ENCODE measurements at regions not wholly inside any gene's neighbourhood (a gene's known extent, or its start where the extent isn't known, plus 50 kb on each side); places are given as distances from the start of the nearest gene placed in this dataset.

DNA sequence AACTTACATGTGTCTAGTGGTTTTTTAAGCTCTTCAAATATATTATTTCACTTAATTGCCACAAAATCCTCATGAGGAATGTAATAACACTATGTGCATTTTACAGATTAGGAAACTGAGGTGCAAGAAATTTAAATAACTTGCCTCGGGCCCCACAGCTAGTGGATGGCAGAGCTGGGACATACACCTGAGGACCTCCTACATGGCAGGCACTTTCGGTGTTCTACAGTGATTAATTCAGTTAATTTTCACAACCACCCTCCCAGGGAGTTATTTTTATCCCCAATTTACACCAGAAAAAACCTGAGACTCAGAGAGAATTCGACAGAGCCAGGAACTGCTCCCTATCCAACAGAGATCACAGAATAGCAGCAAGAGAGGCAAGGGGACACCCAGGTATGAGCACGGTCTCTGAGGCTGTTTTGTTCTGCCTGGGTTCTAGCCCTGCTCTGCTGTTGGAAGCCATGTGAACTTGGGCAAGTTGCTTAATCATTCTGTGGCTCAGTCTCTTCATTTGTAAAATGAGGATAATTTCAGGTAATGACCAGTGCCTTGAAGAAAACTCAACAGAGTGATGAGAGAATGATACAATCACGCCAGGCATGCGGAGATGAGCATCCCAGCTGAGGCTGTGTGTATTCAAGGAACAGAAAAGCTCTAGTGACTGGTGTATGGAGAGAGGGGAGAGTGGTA is 82.3 kb downstream of the MYCN start:
- DNase-seq (ENCODE audit: low read depth, low spot score), result no peak

DNA sequence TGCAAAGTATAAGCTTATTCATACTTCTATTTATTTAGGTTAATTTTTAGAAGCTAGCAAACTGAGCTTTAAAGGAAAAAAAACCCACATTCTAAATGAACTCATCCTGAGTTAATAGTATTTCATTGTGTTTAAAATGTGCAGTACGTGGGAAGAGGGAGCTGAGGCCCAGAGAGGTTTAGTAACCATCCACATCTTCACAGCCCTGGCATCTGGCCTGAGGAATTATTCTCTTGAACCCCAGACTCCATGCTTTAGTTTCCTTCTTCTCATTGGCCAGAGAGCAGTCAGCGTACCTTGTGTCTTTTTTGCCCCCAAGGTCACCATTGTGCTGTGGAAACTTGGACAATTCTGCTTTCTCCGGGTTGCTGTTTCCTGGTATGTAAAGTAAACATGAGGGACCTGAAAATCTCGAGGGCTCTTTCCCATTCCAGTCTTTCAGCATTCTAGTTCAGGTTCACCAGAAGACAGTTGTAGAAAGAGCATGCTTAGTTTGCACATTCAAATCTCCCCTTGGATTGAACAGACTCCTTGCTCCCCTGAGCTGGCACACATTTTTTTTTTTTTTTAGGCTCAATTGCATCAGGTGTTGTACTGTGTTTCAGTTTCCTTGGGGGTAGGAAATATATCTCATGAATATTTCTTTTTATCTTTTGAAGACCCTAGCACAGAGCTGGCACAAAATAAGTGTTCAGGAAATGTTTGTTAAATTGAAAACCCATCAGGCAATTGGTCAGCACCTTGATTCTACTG is 81.4 kb downstream of the MYCN start:
- no peak for DNase-seq (ENCODE audit: low read depth, low spot score)

DNA sequence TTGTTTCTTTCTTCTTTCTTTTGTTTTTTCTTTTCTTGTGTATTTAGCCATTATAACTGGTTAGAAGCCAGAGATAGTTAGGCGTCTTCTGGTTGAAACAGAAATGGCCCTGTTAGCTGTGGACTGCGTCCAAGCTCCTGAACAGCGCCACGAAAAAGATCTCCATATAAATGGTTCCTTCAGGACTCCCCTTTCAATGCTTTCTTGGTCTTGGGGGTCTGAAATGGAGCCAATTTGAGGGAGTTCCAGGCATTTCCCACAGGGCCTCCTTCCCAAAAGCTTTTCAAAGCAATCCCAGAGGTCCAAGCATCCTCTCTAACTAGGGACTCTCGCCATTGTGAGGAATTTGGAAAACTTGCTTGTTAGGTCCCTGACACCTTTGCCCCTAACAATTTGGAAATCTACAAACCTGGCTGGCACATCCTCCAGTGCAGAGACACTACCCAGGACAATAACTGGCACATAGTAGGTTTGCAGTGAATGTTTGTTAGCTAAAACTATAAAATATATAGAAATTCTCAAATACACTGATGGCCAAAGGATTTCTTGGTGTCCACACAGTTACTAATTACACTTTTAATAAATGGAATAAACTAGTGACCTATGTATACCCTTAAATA is 80.1 kb downstream of the MYCN start:
- DNase-seq (ENCODE audit: low read depth, low spot score), result no peak

DNA sequence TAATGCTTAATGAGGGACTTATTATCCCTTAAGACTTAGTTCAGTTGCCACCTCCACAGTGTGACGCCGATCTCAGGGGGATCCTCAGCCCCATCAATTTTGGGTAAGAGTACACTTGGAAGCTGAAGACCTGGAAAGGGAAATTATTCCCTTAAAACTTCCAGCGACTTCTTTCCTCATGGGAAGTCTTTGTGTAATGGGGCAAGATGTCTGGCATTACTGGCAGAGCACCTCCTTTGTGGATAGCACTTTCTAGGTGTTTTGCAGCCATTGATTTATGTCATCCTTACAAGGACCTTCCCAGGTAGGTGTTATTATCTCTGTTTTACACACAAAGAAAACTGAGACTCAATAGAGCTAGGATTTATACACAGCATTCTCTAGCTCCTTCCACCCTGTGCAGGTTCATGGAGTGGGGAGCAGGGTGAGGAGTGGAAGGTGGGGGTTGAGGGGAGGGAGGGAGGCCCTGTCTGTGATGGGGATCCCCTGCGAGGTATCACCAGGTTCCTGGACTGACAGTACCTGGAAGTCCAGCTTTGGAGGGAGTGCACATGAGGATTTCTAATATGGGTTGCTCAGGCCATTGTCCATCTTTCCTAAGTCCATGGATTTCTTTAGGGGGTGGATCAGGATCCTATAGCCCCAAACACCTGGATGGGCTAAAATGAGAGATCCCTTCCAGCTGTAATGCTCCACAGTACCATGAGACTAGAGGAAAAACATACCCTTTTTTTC is 79.4 kb downstream of the MYCN start:
- DNase-seq (ENCODE audit: low read depth, low spot score), result no peak

DNA sequence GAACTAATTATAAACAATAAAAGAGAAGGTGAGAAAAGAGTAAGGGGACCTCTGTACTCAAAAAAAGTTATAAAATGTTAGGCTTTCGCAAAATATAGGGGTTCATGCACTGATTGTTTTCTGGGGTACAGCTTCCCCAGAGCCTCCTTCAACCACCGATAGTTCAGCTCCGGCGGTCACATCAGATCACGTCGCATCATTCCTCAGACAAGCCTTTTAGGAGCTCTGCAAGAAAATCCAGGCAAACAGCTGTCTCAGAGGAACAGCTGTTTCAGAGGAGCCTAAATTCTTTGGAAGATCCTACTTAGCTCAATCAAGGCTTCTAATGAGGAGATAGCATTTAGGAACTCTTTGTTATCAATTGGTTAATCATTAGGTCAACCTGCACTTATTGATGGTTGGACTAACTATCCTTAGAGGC is 78.7 kb downstream of the MYCN start:
- no peak for DNase-seq (ENCODE audit: low read depth, low spot score)

DNA sequence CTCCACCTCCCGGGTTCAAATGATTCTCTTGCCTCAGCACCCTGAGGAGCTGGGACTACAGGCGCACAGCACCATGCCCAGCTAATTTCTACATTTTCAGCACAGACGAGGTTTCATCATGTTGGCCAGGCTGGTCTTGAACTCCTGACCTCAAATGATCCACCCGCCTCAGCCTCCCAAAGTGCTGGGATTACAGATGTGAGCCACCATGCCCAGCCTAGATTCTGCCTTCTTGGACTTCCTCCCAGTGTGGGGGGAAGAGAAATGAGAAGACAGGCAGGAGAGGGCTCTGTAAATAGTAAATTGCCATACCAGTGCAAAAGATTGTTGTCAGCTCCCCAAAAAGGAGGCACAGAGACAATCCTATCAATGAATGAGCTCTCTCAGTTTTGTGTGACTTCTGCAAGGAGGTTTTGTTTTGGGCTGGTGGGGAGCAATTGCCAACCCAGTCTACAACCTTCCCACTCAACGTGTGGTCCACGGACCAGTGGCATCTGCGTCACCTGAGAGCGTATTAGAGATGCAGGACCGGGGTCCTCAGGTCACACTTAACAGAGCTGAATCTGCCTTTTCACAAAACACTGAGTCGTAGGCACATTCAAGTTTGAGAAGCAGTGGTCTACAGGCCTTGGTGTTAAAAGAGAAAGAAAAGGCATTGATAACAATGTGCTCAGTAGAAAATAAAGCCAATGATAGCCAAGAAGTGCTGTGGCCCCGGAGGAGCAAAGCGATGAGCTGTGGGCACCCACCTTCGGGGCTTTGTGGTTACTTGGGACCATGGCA is 78.1 kb downstream of the MYCN start:
- no peak for DNase-seq (ENCODE audit: low read depth, low spot score)

DNA sequence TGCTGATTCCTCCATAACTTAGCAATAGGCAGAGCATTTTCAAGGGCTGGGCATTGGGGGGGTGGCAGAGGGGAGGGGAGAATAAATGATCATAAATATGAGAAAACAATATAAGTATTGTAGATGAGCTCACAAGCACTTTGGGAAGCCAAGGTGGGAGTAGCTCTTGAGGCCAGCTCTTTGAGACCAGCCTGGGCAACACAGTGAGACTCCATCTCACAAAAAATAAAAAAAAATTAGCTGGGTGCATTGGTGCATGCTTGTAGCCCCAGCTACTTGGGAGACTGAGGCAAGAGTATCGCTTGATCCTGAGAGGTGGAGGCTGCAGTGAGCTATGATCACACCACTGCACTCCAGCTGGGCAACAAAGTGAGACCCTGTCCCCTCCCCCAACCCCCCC is 75.9 kb downstream of the MYCN start:
- DNase-seq (ENCODE audit: low read depth, low spot score), result no peak

DNA sequence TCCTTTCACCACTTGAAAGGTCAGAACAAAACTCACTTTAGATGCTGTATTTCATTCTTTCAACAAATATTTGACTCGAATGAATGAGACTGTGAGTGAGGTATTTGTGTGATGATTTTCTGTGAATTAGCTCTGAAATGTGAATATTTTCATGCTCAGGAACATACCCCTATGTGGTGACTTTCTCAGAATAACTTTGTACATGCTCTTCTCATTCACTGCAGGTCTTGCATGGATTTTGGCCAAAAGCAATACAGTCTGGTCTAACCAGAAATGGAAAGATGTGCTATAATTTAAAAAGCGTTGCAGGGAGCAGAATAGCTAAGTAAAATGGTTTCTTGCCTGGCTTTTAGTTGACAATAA is 75.5 kb downstream of the MYCN start:
- no peak for DNase-seq (ENCODE audit: low read depth, low spot score)

DNA sequence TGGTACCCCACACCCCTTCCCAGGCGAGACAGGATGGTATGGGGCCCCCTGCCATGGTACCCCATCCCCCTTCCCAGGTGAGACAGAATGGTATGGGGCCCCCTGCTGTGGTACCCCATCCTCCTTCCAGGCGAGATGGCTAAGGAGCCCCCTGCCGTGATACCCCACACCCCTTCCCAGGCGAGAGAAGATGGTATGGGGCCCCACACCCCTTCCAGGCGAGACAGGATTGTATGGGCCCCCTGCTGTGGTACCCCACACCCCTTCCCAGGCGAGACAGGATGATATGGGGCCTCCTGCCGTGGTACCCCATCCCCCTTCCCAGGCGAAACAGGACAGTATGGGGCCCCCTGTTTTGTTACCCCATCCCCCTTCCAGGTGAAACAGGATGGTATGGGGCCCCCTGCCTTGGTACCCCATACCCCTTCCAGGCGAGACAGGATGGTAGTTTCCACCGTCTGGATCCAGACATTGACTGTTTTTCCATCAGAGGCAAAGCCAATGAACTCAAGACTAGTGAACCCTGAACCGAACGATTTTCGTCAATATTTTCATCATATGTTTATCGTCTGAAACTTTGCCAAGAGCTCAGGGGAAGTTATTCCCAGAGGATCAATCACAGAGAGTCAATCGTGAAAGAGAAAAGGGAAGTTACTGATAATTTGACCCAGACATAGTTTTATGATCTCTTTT is 75.0 kb downstream of the MYCN start:
- DNase-seq (ENCODE audit: low read depth, low spot score), result no peak

DNA sequence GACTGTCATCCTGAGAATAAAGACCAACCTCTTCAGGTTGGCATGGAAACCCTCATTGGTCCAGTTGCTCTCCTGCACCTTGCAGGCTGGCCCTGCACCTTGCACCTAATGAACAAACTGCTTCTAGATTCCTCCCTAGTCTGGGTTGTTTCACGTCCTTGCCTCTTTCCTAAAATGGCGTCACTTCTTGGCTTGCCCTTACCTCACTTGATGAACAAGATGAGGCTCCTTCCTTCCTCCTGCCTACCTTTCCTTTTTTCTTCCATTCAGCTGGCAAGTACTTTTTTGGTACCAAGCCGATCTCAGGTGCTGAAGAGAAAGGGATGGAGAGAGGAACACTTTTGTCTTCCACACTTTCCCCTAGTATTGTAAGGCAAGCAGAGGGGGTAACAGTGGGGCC is 74.5 kb downstream of the MYCN start:
- DNase-seq (ENCODE audit: low read depth, low spot score), result no peak

DNA sequence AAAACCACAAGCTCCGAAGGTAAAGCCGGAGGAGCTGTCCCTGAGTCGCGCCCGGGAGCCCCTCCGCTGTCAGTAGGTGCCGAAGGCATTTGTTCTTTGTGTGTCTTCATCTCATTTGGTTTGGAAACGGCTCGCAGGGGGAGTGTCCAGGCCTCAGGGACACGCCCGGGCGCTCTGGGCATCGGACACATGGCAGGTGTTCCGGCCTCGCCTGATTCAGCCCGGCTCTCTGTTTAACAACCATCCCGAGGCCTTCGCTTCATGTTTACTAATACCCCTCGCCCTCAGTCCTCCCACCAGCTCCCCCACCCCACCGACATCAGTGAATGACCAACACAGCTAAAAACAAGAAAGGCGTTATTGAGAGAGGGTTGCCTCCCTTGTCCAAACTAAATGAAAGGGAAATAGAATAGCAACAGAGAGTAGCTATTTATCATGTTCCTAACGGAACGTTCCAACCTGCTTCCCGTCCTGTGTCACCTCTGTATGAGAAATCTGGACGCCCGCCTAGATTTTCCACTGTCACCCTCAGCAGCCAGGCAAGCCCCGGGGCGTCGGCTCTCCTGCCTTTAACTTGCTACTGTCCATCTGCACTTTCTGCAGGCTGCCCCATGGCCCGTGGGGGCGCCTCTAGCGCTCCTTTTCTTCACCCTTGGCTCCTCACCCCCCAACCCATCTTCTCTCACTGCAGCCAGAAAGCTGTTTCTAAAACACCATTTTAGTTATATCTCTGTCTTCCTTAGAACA is 73.9 kb downstream of the MYCN start:
- no peak for DNase-seq (ENCODE audit: low read depth, low spot score)

DNA sequence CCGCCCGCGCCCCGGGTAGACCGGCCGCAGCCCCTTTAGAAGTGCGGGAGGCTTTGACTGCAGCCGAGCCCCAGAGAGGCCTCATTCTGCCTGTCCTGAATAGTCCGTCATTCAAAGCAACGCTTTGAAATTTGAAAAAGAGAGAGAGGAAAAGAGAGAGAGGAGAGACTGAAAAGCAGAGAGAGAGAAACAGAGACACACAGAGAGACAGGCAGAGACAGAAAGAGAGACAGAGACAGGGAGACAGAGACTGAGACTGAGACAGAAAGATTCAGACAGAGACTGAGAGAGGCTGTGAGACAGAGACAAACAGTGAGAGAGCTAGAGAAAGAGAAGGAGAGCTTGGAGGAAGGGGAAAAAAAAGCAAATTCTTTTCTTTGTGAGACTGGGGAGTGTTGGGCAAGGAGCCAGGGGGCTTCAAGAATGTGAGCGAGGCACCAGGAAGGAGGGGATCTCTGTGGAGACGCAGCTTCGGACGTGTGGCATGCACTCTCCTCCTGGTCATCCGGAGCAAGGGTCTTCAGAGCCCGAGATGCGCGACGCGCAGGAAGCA is 73.1 kb downstream of the MYCN start:
- no peak for DNase-seq (ENCODE audit: low read depth, low spot score)

DNA sequence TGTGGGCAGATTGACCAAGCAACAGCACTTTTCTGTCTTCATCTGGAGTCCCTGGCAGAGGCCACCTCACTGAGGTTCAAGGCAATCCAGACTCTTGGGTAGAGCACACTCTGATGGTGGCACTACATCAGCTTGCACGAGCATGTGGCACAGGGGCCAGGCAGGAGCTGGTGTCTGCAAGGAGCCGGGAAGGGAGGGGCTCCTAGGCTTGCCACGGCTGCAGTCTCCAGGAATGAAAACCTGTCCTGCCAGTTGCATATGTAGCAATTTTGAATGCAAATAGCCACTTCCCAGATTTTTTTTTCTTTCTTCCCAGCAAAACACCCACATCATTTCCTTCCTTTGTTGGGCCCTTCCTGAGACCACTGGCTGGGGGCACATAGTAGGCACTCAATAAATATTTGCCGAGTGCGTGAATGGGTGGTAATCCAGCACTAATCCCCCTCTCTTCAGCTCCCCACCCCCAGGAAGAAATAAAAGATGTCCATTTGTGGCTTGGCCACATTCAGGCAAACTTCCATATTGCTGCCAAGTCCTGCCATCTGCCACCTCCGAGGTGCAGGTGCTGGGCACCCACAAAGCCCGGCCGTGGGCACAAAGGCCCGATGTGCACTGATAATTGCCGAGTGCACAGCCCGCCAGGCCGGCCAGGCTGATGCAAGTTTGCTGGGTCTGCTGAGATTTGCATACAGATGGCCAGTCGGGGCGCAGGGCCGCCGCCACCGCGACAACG is 72.4 kb downstream of the MYCN start:
- no peak for DNase-seq (ENCODE audit: low read depth, low spot score)

DNA sequence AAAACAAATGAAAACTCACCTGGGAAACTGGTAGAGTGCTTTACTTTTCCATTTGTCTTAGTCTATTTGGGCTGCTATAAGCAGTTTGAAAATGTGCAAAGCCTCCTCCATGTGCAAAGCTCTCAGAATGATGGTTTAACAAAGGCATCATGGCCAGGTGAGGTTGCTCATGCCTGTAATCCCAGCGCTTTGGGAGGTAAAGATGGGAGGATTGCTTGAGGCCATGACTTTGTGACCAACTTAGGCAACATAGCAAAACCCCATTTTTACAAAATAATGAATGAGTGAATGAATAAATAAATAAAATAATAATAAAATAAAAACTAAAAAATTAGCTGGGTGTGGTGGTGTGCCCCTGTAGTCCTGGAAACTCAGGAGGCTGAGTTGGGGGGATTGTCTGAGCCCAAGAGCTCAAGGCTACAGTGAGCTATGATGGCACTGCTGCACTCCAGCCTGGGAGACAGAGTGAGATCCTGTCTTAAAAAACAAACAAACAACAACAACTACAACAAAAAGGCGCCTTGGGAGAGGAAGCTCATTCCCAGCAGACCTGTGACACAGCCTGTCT is 71.8 kb downstream of the MYCN start:
- DNase-seq (ENCODE audit: low read depth, low spot score), result no peak

DNA sequence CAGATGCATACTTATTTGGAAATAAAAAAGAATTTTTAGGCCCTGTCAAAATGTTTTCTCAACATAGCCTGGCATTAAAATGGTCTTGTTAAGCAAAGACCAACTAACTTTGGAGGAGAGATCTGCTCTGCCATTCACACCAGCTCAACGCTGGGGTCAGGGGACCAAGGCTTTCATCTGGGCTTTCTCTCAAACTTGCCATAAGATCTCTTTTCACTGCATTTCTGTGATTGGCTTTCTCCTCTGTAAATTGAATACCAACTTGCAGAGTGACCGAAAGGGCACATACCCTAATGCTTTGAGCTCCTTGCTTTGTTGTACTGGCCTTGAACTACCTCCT is 71.2 kb downstream of the MYCN start:
- DNase-seq (ENCODE audit: low read depth, low spot score), result no peak

DNA sequence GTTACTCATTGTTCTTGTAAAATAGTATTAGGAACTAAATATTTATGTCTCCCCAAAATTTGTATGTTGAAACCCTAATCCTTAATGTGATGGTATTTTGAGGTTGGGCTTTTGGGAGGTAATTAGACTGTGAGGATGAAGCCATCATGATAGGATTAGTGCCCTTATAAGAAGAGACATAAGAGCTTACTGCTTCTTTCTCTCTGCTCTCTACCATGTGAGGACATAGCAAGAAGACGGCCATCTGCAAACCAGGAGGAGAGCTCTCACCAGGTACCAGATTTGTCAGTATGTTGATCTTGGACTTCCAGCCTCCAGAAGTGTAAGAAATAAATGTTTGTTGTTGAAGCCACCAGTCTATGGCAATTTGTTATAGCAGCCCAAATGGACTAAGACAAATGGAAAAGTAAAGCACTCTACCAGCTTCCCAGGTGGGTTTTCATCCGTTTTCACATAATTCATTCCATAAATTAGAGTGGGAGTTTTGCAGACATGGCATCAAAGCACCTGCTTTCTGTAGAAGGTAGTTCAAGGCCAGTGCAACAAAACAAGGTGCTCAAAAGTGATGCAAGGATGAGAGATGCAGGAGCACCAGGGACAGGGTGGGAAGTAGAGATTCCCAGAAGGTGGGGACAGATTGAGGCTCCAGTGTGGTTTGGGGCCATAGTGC is 70.7 kb downstream of the MYCN start:
- no peak for DNase-seq (ENCODE audit: low read depth, low spot score)

DNA sequence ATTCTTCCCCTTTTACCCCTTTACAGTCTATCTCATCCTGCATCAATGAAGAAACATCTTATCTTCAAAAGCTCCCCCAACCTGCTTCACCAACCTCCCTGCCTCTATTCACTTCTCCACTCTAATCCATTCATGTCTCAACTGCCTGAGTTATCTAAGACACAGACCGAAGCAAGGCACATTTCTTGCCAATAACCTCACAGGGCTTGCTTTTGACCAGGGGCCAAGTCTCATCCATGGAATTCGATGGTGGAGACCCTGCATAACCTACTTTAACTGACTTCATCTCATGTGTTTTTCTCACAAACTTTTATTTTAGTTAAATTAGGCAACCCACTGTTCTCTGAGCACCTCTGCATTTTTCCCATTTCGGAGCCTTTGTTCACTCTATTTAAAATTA is 69.7 kb downstream of the MYCN start:
- DNase-seq (ENCODE audit: low read depth, low spot score), result no peak

DNA sequence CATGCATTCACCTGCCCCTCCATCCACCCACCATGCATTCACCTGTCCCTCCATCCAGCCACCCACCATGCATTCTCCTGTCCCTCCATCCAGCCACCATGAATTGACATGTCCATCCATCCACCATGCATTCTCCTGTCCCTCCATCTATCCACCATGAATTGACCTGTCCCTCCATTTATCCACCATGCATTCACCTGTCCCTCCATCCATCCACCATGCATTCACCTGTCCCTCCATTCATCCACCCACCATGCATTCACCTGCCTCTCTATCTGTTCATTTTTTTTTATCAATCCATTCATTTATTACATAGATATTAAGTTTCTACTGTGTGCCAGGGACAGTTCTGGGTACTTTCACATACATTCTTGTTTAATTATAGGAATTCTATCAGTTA is 69.2 kb downstream of the MYCN start:
- DNase-seq (ENCODE audit: low read depth, low spot score), result no peak

DNA sequence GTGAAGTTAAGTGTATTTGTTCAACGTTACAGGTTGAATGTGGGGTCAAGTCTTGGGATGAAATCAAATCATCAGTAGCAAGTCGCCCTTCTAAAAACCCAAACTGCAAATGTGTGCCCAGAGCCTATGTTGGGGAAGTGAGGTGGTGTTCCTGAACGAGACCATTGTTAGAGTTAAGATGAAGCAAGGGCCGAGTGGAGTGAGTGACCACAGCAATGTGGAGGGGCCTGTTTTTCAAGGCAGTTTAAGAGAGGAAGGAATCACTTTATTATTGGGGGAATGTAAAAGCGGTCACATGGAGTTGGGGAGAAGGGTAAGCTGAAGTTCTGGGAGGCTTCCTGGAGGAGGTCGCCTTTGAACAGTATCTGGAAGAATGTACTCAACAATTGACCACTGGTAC is 68.5 kb downstream of the MYCN start:
- no peak for DNase-seq (ENCODE audit: low read depth, low spot score)

Data from iPS DF 19.7 (cell line).